ENCODE measurements at regions not wholly inside any gene's neighbourhood (a gene's known extent, or its start where the extent isn't known, plus 50 kb on each side); places are given as distances from the start of the nearest gene placed in this dataset.

DNA sequence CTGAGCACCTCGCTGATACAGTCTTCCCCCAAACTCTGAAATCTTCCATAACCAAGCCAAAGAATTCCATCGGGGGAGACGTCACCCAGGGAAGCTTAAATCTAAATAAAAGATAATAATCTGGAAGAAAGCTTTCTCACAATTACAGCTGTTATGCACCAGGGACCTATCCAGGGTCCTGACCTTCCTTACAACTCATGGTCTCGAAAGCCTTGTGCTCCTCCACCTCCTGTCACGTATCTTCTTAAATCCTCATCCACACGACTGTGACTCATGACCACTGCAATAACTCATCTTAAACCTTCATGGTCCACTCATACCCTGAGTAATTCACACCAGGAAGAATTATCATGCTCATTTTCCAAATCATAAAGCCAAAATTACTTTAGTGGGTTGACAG is 166.8 kb upstream of the FRG1 start:
- no peak for DNase-seq (ENCODE audit: low spot score in 2 of 2)
- H3K36me3 ChIP-seq = no peaks in the 10 kb centered on the region
- TF ChIP-seq, protein P1, sequence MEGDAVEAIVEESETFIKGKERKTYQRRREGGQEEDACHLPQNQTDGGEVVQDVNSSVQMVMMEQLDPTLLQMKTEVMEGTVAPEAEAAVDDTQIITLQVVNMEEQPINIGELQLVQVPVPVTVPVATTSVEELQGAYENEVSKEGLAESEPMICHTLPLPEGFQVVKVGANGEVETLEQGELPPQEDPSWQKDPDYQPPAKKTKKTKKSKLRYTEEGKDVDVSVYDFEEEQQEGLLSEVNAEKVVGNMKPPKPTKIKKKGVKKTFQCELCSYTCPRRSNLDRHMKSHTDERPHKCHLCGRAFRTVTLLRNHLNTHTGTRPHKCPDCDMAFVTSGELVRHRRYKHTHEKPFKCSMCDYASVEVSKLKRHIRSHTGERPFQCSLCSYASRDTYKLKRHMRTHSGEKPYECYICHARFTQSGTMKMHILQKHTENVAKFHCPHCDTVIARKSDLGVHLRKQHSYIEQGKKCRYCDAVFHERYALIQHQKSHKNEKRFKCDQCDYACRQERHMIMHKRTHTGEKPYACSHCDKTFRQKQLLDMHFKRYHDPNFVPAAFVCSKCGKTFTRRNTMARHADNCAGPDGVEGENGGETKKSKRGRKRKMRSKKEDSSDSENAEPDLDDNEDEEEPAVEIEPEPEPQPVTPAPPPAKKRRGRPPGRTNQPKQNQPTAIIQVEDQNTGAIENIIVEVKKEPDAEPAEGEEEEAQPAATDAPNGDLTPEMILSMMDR (IDR thresholded peaks at IDR 0.05) = no peak
- TF ChIP-seq POLR2A (IDR thresholded peaks at IDR 0.05) (no peak), EP300 (IDR thresholded peaks at IDR 0.05) (no peak)
- no peaks in the 10 kb centered on the region for H3K9me3 ChIP-seq
- WGBS, 2 donors = 41 to 57% methylated on average over 6 of the region's 6 CpGs
- H3K4me1 ChIP-seq = no peaks in the 10 kb centered on the region
- no peaks in the 10 kb centered on the region for H3K27me3 ChIP-seq
- no peak overlapping the region for H3K27ac ChIP-seq
- H3K4me3 ChIP-seq = no peak overlapping the region

DNA sequence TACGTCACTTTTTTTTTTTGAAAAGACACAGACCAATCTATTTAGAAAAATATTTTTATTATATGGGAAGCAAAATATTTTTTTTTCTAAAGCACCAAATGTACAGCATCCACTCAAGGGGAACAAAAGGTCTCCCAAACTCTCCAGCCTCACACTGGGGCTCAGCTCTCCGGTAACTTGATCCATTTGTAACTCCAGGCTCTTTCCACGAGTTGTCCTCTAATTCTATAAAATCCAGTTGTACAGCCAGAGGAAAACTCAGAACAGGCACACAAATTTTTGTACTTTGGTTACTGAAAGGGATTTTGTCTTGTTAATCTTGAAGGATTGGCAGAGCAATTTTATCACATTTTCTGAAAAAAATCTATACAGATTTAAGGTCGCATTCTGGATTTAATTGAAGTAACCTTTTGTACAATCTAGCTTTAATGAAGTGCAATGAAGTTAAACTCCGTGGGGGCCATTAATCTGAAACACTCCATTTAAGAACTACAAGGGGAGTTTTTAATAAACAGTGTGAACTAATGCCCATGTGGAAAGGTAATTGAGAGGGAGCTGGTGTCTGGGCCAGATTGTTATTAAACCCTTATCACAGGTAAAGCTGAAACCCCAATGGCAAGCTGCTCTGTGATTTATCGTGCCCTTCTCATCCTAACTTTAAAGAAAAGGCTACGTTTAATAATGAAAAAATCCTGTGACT is 161.2 kb upstream of the FRG1 start:
- H3K4me1 ChIP-seq = no peaks in the 10 kb centered on the region
- no peaks in the 10 kb centered on the region for H3K9me3 ChIP-seq
- no peak overlapping the region for H3K4me3 ChIP-seq
- TF ChIP-seq EP300 (IDR thresholded peaks at IDR 0.05) (no peak), POLR2A (IDR thresholded peaks at IDR 0.05) (no peak)
- TF ChIP-seq, protein P1 (IDR thresholded peaks at IDR 0.05) = no peak
- no peaks in the 10 kb centered on the region for H3K27me3 ChIP-seq
- H3K27ac ChIP-seq = no peak overlapping the region
- H3K36me3 ChIP-seq = no peaks in the 10 kb centered on the region
- WGBS, 2 donors = 68 to 78% methylated on average over 7 of the region's 7 CpGs
- no peak for DNase-seq (ENCODE audit: low spot score in 2 of 2)

DNA sequence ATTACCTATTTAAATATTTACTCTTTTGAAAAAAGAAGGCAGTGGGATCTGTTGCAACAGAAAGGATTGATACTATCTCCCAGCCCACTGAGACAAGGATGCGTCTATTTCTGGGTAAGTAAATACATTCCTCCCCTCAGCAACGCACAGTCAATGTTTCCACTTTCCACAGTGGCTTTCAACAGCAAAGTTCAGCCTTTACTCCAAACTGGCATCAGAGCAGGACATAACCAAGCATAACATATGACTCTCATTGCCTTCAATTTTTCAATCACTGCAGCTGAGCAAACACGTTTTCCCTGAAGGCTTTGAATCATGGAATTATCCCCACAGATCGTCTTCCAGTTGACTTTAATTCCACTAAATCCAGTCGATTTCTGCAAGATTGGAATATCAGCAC is 160.3 kb upstream of the FRG1 start:
- Histone ChIP-seq H3K4me3 (no peak overlapping the region), H3K4me1 (no peaks in the 10 kb centered on the region), H3K27ac (no peak overlapping the region), H3K27me3 (no peaks in the 10 kb centered on the region), H3K9me3 (no peaks in the 10 kb centered on the region), H3K36me3 (no peaks in the 10 kb centered on the region)
- no peak for DNase-seq (ENCODE audit: low spot score in 2 of 2)
- TF ChIP-seq, protein P1 (IDR thresholded peaks at IDR 0.05) = no peak
- no peak for TF ChIP-seq EP300 (IDR thresholded peaks at IDR 0.05)
- no peak for TF ChIP-seq POLR2A (IDR thresholded peaks at IDR 0.05)
- 53 to 58% methylated on average over 5 of the region's 5 CpGs for WGBS, 2 donors

DNA sequence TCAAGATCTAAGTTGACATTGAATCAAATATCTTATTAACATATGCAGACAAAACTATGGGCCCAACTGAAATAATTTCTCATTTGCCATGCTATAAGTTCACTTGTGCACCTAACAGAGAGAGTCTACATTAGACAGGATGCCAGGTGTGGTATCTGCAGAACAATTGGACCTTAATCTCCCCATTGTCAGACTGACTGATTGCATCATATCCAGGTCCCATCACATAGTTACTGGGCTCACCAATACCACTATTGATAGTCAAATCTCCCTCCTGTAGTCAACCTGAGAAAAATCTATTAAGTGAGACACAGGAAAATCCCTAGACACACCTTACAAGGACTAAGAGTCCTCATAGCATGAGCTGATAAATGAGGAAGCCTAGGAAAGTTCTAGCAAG is 156.0 kb upstream of the FRG1 start:
- no peaks in the 10 kb centered on the region for H3K4me1 ChIP-seq
- no peaks in the 10 kb centered on the region for H3K36me3 ChIP-seq
- no peaks in the 10 kb centered on the region for H3K9me3 ChIP-seq
- no peaks in the 10 kb centered on the region for H3K27me3 ChIP-seq
- no peak overlapping the region for H3K27ac ChIP-seq
- TF ChIP-seq EP300 (IDR thresholded peaks at IDR 0.05) (no peak), POLR2A (IDR thresholded peaks at IDR 0.05) (no peak)
- TF ChIP-seq, protein P1 (IDR thresholded peaks at IDR 0.05) = no peak
- no peak overlapping the region for H3K4me3 ChIP-seq
- DNase-seq (ENCODE audit: low spot score in 2 of 2) = no peak

DNA sequence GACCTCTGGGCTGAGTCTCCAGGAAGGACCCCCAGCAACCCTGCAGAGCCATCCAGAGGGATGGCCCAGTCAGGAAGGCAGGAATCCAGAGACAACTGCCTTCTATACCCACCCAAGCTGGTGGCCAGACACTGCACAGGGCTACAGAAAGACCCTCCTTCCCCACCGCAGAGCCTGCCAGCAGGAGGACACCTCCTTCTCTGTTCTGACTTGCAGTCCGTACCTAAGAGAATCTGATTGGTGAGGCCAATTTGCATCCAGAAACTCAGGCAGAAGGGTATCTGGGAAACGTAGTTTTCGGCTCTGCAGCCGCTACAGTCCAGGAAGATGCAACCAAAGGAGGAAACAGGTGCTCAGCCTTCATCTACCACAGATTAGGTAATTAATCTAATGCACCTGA is 155.4 kb upstream of the FRG1 start:
- 73 to 78% methylated on average over 5 of the region's 5 CpGs for WGBS, 2 donors
- Histone ChIP-seq H3K36me3 (no peaks in the 10 kb centered on the region), H3K27me3 (no peaks in the 10 kb centered on the region), H3K4me1 (no peaks in the 10 kb centered on the region), H3K9me3 (no peaks in the 10 kb centered on the region), H3K27ac (no peak overlapping the region), H3K4me3 (no peak overlapping the region)
- DNase-seq (ENCODE audit: low spot score in 2 of 2) = no peak
- TF ChIP-seq POLR2A (IDR thresholded peaks at IDR 0.05) = no peak
- no peak for TF ChIP-seq EP300 (IDR thresholded peaks at IDR 0.05)
- TF ChIP-seq, protein P1 (IDR thresholded peaks at IDR 0.05) = no peak
